Calu3 (cell line): ENCODE measurements at regions not wholly inside any gene's neighbourhood (a gene's known extent, or its start where the extent isn't known, plus 50 kb on each side); places are given as distances from the start of the nearest gene placed in this dataset.

Source experiments
- BruUV-seq: library from RNA; stranded (reverse); fragments of 400-500 nt; replicated peaks from 2 replicates; lab custom pipeline; 2021; lab: Mats Ljungman, UMichigan
- CTCF ChIA-PET: fragments of 300-600 bp; sonication (Branson Sonifier 250); formaldehyde crosslinking; loops from one replicate; lab custom pipeline; 2022; ENCODE audit warnings: antibody characterized with exemption; lab: Charles Lee
- DNase-seq: peaks from one replicate; pipeline ENCODE4 v3.0.0; 2022
- H3K27ac Mint-ChIP-seq: one replicate; pipeline ENCODE4 v1.8.0; 2022; ENCODE audit warnings: mixed read lengths; ENCODE audit not compliant: unreplicated experiment
- H3K27me3 Mint-ChIP-seq: one replicate; pipeline ENCODE4 v1.8.0; 2022; ENCODE audit warnings: mixed read lengths; ENCODE audit not compliant: unreplicated experiment
- H3K36me3 Mint-ChIP-seq: one replicate; pipeline ENCODE4 v1.8.0; 2022; ENCODE audit warnings: mild to moderate bottlenecking, moderate library complexity, mixed read lengths; ENCODE audit not compliant: insufficient read depth, unreplicated experiment
- H3K4me1 Mint-ChIP-seq: one replicate; pipeline ENCODE4 v1.8.0; 2022; ENCODE audit warnings: mild to moderate bottlenecking, low read depth, mixed read lengths; ENCODE audit not compliant: unreplicated experiment
- H3K4me3 Mint-ChIP-seq: one replicate; pipeline ENCODE4 v1.8.0; 2022; ENCODE audit warnings: mild to moderate bottlenecking, low read depth, moderate library complexity, mixed read lengths; ENCODE audit not compliant: unreplicated experiment
- H3K9me3 Mint-ChIP-seq: one replicate; pipeline ENCODE4 v1.8.0; 2022; ENCODE audit warnings: low read depth, mixed read lengths; ENCODE audit not compliant: unreplicated experiment
- CTCF ChIP-seq: fragments of 200-600 bp; IDR thresholded peaks from one replicate; pipeline ENCODE4 v1.8.0; 2022; ENCODE audit warnings: antibody characterized with exemption; ENCODE audit not compliant: unreplicated experiment
- intact Hi-C: fragments of 100-400 bp; cut with micrococcal nuclease; formaldehyde crosslinking; loops from one replicate; pipeline ENCODE4 v1.10.0; 2022; ENCODE audit not compliant: unreplicated experiment

GRCh38 chr2:121818546-121818945 is 63.1 kb downstream of the TSN start:
- Mint-ChIP-seq H3K4me3 (no peak overlapping the region), H3K9me3 (no peaks in the 10 kb centered on the region), H3K27me3 (peaks cover 47% of the 10 kb centered on the region), H3K36me3 (no peaks in the 10 kb centered on the region), H3K4me1 (no peaks in the 10 kb centered on the region), H3K27ac (no peak overlapping the region)
- TF ChIP-seq CTCF = no peak
- BruUV-seq = no TSS peak
- CTCF ChIA-PET = no interaction called here
- intact Hi-C loops = no loop called here
- no peak for DNase-seq

GRCh38 chr2:121819846-121820245 is 64.4 kb downstream of the TSN start:
- Mint-ChIP-seq H3K9me3 (no peaks in the 10 kb centered on the region), H3K4me3 (no peak overlapping the region), H3K27ac (no peak overlapping the region), H3K27me3 (peaks cover 46% of the 10 kb centered on the region), H3K36me3 (no peaks in the 10 kb centered on the region), H3K4me1 (peaks cover under 1% of the 10 kb centered on the region)
- DNase-seq = no peak
- CTCF ChIA-PET = no interaction called here
- no peak for TF ChIP-seq CTCF
- BruUV-seq = no TSS peak
- intact Hi-C loops = no loop called here

- Mint-ChIP-seq H3K9me3 (no peaks in the 10 kb centered on the region), H3K27ac (no peak overlapping the region), H3K36me3 (no peaks in the 10 kb centered on the region), H3K27me3 (peaks cover 31% of the 10 kb centered on the region), H3K4me1 (peaks cover 10% of the 10 kb centered on the region), H3K4me3 (no peak overlapping the region)
- no TSS peak for BruUV-seq
- DNase-seq = no peak
- TF ChIP-seq CTCF = no peak
- CTCF ChIA-PET = interaction anchor here (0.7 kb wide), 2 partner anchors 24 to 117 kb away, joined by 6 to 9 read pairs; no protein-coding TSS in a partner anchor
- intact Hi-C loops = no loop called here
Observed at GRCh38 chr2:121821476-121822158, 66.2 kb downstream of the TSN start.

GRCh38 chr2:121824264-121824663 is 68.8 kb downstream of the TSN start:
- no peak for DNase-seq

More at GRCh38 chr2:121824264-121824663, 68.8 kb downstream of the TSN start:
- intact Hi-C loops = no loop called here
- H3K4me3 Mint-ChIP-seq = no peak overlapping the region
- BruUV-seq = no TSS peak
- H3K27me3 Mint-ChIP-seq = peaks cover 6% of the 10 kb centered on the region
- CTCF ChIA-PET = no interaction called here
- no peaks in the 10 kb centered on the region for H3K9me3 Mint-ChIP-seq
- TF ChIP-seq CTCF = no peak
- H3K27ac Mint-ChIP-seq = no peak overlapping the region
- no peaks in the 10 kb centered on the region for H3K36me3 Mint-ChIP-seq
- peaks cover 10% of the 10 kb centered on the region for H3K4me1 Mint-ChIP-seq
